GM06990 (cell line): ENCODE measurements at regions not wholly inside any gene's neighbourhood (a gene's known extent, or its start where the extent isn't known, plus 50 kb on each side); places are given as distances from the start of the nearest gene placed in this dataset.

ENCODE experiments used
- DNase-seq: peaks from one replicate; pipeline ENCODE4 v3.0.0-alpha.2; 2011; ENCODE audit not compliant: insufficient read length; ENCODE audit errors: extremely low read depth
- H3K27me3 ChIP-seq: replicated peaks from 2 replicates; pipeline ENCODE4 v1.6.0; 2011; ENCODE audit warnings: low read length; ENCODE audit not compliant: control insufficient read depth, insufficient read depth
- H3K36me3 ChIP-seq: 2 replicates; pipeline ENCODE4 v1.5.1; 2011; ENCODE audit warnings: low read length; ENCODE audit not compliant: control insufficient read depth, insufficient read depth
- H3K4me3 ChIP-seq: replicated peaks from 2 replicates; pipeline ENCODE4 v1.5.1; 2011; ENCODE audit warnings: low read depth, mild to moderate bottlenecking, control low read depth, low read length
- TF ChIP-seq, protein P1 (sequence below): IDR thresholded peaks from 2 replicates; pipeline ENCODE4 v1.5.1; 2011; ENCODE audit warnings: low read length, control low read depth, mild to moderate bottlenecking, inconsistent platforms; ENCODE audit not compliant: insufficient read depth, poor library complexity, severe bottlenecking

DNA sequence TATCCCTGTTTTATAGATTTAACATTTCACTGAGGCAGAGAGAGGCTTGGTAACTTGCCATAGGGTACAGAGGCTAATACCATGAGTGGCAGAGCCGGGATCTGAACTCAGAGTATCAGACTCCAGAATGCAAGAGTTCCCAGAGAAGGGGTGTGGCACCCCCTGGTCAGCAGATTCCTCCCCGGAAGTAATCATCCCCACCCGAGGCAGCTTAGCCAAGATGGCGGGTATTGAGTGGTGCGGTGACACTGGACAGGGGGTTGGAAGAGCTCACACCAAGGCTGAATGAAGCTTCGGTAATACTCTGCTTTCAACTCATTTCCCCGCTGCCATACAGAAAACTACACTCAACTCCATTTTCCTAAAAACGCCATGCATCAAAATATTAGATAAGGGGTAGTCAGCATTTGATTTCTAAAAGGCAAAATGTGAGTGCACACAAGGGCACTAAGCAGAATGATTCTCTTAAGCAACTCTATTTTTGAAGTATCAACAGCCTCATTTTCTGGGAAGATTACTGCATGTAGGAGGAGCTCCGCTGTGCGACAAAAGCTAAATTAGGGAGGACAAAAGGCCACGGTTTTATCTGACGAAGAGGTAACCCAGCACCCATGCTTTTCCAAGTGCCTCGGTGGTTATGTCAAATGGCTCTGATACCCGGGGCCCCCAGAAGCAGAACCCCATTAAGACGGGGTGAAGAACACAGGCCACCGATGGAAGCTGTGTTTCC, 166.7 kb downstream of the NUP210 start:
- TF ChIP-seq, protein P1, sequence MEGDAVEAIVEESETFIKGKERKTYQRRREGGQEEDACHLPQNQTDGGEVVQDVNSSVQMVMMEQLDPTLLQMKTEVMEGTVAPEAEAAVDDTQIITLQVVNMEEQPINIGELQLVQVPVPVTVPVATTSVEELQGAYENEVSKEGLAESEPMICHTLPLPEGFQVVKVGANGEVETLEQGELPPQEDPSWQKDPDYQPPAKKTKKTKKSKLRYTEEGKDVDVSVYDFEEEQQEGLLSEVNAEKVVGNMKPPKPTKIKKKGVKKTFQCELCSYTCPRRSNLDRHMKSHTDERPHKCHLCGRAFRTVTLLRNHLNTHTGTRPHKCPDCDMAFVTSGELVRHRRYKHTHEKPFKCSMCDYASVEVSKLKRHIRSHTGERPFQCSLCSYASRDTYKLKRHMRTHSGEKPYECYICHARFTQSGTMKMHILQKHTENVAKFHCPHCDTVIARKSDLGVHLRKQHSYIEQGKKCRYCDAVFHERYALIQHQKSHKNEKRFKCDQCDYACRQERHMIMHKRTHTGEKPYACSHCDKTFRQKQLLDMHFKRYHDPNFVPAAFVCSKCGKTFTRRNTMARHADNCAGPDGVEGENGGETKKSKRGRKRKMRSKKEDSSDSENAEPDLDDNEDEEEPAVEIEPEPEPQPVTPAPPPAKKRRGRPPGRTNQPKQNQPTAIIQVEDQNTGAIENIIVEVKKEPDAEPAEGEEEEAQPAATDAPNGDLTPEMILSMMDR: no peak
- Histone ChIP-seq H3K4me3 (no peak overlapping the region), H3K36me3 (no peaks in the 10 kb centered on the region), H3K27me3 (peaks cover 3% of the 10 kb centered on the region; the same call in 1 of the 2 replicates)
- DNase-seq: no peak

GRCh38 chr3:13252207-13252606, 167.9 kb downstream of the NUP210 start:
- DNase-seq: no peak
- TF ChIP-seq, protein P1: no peak
- Histone ChIP-seq H3K36me3 (no peaks in the 10 kb centered on the region), H3K27me3 (peaks cover 3% of the 10 kb centered on the region), H3K4me3 (no peak overlapping the region)

DNA sequence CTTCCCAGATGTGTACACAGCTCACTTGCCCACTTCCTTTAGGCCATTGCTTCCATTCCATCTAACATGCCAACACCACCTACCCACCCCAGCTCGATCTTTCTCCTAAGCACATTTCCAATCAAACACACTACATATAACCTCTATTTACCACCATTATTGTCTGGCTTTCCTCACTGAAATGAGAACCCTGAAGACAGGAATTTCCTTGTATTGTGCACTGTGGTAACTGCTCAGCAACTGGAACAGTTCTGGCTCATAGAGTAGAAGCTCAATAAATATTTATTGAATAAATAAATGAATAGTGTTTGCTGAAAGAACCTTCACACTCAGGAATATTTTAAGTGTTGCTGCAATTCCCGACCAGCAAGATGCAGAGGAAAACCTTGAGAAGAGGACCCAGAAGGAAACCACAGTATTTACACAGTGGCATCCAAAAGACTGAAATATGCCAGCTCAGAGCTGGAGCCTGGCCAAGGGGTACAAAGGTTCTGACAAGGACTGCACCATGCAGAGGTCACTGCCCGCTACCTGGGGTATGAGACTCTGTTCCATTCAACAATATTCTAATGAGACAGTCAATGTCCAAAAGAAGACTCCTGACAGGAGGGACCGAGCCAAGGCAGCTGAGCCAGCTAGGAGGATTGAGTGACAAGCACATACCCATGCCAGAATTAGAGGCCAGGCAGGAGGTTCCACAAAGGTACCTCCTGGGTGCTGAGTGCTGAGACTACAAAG, 168.8 kb downstream of the NUP210 start:
- H3K27me3 ChIP-seq: peaks cover 3% of the 10 kb centered on the region
- TF ChIP-seq, protein P1: no peak
- DNase-seq: no peak
- no peak overlapping the region for H3K4me3 ChIP-seq
- H3K36me3 ChIP-seq: no peaks in the 10 kb centered on the region

DNA sequence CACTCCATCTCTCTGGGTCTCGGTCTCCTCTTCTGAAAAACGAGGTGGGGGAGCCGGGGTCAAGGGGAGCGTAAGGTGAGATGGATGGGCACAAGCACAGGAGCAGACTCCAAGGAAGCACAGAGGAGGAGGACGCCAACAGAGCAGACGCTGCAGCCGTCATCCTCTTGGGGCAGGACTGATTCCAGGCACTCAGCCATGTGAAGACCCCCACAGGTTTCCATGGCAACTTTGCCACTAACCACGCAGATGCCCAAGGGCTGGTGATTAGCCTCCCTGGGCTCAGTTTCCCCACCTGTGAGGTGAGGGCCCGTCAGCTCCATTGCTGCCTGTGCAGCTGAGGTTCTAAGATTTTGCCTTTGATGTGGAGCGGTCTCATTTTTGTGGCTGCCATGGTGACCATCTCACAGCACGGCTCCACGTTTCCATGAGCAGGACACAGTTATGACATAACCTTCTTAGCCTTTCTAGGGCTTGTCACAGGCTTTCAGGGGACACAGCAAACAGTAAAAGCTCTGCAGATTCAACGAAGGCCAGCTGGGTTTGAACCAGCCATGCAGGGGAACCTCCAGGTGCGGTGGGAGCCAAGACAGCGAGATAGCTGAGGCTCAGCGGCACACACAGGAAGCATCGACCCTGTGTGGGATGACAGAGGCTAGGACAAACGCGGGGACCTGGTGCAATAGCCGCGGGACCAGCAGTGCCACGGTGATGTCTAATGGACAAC, 170.3 kb downstream of the NUP210 start:
- Histone ChIP-seq H3K4me3 (no peak overlapping the region), H3K27me3 (peaks cover 3% of the 10 kb centered on the region), H3K36me3 (no peaks in the 10 kb centered on the region)
- DNase-seq: no peak
- TF ChIP-seq, protein P1: no peak

GRCh38 chr3:13248640-13249039, 171.5 kb downstream of the NUP210 start:
- Histone ChIP-seq H3K27me3 (peaks cover 2% of the 10 kb centered on the region), H3K4me3 (no peak overlapping the region), H3K36me3 (no peaks in the 10 kb centered on the region)
- TF ChIP-seq, protein P1: no peak
- no peak for DNase-seq
